SU-DHL-6 (cell line): ENCODE measurements at regions not wholly inside any gene's neighbourhood (a gene's known extent, or its start where the extent isn't known, plus 50 kb on each side); places are given as distances from the start of the nearest gene placed in this dataset.

Source experiments
- CTCF ChIP-seq: fragments of 200-600 bp; sonication (generic); IDR thresholded peaks from one replicate; pipeline ENCODE4 v1.5.1; 2017; ENCODE audit warnings: antibody characterized with exemption, mild to moderate bottlenecking, low read length, moderate library complexity; ENCODE audit not compliant: insufficient read depth, poor library complexity, severe bottlenecking
- EZH2phosphoT487 ChIP-seq: fragments of 200-600 bp; sonication (generic), shearing (Covaris generic); conservative IDR thresholded peaks from 2 replicates; pipeline ENCODE4 v1.6.1; 2018; ENCODE audit warnings: mild to moderate bottlenecking, antibody characterized with exemption, low read length, moderate library complexity, mixed read lengths

- TF ChIP-seq CTCF (no peak), EZH2phosphoT487 (no peak)
Measured at GRCh38 chr9:29348999-29349398, 1775.7 kb upstream of the C9orf72 start.
